GM23338 (cell line): ENCODE measurements at regions not wholly inside any gene's neighbourhood (a gene's known extent, or its start where the extent isn't known, plus 50 kb on each side); places are given as distances from the start of the nearest gene placed in this dataset.

Source experiments
- EZH2 ChIP-seq: fragments of 200-600 bp; sonication (generic); IDR thresholded peaks from one replicate; pipeline ENCODE4 v1.8.0; 2017; ENCODE audit warnings: antibody characterized with exemption, mild to moderate bottlenecking, low read depth; ENCODE audit not compliant: unreplicated experiment
- EZH2phosphoT487 ChIP-seq: fragments of 200-600 bp; sonication (generic); IDR thresholded peaks from one replicate; pipeline ENCODE4 v1.8.1; 2018; ENCODE audit warnings: antibody characterized with exemption; ENCODE audit not compliant: unreplicated experiment
- JUNB ChIP-seq: IDR thresholded peaks from one replicate; pipeline ENCODE4 v1.6.1; 2016; ENCODE audit warnings: antibody characterized with exemption; ENCODE audit not compliant: unreplicated experiment
- POLR2AphosphoS5 ChIP-seq: IDR thresholded peaks from 2 replicates; pipeline ENCODE4 v1.6.1; 2016; ENCODE audit warnings: antibody characterized with exemption, low read depth
- ZNF114 ChIP-seq: fragments of 250-450 bp; sonication (Bioruptor Pico); IDR thresholded peaks from 2 replicates; pipeline ENCODE4 v1.5.0; 2020; ENCODE audit warnings: mild to moderate bottlenecking, moderate library complexity
- TF ChIP-seq, protein P1 (sequence below): IDR thresholded peaks from one replicate; pipeline ENCODE4 v1.6.1; 2018; ENCODE audit warnings: antibody characterized with exemption; ENCODE audit not compliant: unreplicated experiment
- TF ChIP-seq, protein P2 (sequence below), 2 experiments: fragments of 200-600 bp in 1 of 2; sonication (generic) in 1 of 2; conservative IDR thresholded peaks; 2 replicates each; pipeline versions ENCODE4 v1.5.1 to v1.6.1; 2016 to 2017; ENCODE audit warnings: antibody characterized with exemption in 2 of 2, low read depth in 2 of 2, mild to moderate bottlenecking in 2 of 2, moderate library complexity in 1 of 2

DNA sequence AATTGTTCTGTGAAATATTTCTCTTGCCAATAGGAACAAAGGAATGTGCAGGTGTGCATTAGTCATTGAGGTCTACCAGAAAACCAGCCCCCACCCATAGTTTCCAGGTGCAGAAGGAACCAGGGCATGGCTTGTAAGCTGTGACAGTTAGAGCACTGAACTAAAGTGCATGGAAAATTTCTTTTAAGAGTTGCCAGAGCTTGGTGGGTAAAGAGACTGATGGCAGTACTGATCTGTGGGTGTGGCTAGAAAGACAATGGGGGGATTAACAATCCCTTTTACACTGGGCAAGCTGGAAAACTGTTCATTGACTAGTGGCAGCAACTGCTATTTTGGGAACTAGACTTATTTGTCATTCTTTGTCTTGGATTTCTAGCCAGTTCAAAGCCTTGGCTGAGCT is 326.9 kb downstream of the PCDH19 start:
- TF ChIP-seq ZNF114, result no peak
- TF ChIP-seq, protein P1, sequence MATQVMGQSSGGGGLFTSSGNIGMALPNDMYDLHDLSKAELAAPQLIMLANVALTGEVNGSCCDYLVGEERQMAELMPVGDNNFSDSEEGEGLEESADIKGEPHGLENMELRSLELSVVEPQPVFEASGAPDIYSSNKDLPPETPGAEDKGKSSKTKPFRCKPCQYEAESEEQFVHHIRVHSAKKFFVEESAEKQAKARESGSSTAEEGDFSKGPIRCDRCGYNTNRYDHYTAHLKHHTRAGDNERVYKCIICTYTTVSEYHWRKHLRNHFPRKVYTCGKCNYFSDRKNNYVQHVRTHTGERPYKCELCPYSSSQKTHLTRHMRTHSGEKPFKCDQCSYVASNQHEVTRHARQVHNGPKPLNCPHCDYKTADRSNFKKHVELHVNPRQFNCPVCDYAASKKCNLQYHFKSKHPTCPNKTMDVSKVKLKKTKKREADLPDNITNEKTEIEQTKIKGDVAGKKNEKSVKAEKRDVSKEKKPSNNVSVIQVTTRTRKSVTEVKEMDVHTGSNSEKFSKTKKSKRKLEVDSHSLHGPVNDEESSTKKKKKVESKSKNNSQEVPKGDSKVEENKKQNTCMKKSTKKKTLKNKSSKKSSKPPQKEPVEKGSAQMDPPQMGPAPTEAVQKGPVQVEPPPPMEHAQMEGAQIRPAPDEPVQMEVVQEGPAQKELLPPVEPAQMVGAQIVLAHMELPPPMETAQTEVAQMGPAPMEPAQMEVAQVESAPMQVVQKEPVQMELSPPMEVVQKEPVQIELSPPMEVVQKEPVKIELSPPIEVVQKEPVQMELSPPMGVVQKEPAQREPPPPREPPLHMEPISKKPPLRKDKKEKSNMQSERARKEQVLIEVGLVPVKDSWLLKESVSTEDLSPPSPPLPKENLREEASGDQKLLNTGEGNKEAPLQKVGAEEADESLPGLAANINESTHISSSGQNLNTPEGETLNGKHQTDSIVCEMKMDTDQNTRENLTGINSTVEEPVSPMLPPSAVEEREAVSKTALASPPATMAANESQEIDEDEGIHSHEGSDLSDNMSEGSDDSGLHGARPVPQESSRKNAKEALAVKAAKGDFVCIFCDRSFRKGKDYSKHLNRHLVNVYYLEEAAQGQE, result no peak
- TF ChIP-seq, protein P2, sequence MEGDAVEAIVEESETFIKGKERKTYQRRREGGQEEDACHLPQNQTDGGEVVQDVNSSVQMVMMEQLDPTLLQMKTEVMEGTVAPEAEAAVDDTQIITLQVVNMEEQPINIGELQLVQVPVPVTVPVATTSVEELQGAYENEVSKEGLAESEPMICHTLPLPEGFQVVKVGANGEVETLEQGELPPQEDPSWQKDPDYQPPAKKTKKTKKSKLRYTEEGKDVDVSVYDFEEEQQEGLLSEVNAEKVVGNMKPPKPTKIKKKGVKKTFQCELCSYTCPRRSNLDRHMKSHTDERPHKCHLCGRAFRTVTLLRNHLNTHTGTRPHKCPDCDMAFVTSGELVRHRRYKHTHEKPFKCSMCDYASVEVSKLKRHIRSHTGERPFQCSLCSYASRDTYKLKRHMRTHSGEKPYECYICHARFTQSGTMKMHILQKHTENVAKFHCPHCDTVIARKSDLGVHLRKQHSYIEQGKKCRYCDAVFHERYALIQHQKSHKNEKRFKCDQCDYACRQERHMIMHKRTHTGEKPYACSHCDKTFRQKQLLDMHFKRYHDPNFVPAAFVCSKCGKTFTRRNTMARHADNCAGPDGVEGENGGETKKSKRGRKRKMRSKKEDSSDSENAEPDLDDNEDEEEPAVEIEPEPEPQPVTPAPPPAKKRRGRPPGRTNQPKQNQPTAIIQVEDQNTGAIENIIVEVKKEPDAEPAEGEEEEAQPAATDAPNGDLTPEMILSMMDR (conservative IDR thresholded peaks at IDR 0.05; ENCODE audit: low read depth in 2 of 2), result no peak
- no peak for TF ChIP-seq EZH2
- no peak for TF ChIP-seq POLR2AphosphoS5
- TF ChIP-seq JUNB, result no peak
- no peak for TF ChIP-seq EZH2phosphoT487
